ENCODE measurements at regions not wholly inside any gene's neighbourhood (a gene's known extent, or its start where the extent isn't known, plus 50 kb on each side); places are given as distances from the start of the nearest gene placed in this dataset.
"Not testable (repeated sequence)": the region's sequence is repeated elsewhere in the genome, so short reads cannot be mapped to it uniquely, and the experiment has no call there.

DNA sequence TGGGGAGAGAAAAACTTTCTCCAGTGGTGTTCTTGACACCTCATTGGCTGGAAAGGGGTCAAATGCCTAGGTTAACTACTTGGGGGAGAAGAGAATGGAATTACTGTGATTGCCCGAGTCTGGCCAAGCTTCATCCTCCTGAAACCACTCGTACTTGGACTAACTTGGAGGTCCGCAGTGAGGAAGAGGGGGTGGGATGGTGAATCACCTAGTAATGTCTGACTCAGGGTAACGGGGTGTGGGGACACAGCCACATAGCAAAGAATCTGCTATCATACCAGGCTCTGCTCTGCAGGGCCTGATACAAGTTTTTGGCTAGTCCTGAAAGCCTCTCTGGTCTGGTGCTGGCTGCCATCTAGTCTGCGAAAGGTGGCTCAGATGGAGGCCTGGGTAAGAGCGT lies 190.9 kb downstream of the RPS24 start:
- Histone ChIP-seq H3K27me3 (ENCODE audit: insufficient read depth, low read length) (no peaks in the 10 kb centered on the region), H3K4me1 (ENCODE audit: insufficient read depth, low read length) (no peaks in the 10 kb centered on the region), H3K9ac (ENCODE audit: low read depth, low read length) (no peak overlapping the region), H3K4me3 (ENCODE audit: low read length) (no peak overlapping the region), H3K27ac (ENCODE audit: low read depth, low read length) (no peak overlapping the region), H3K9me3 (ENCODE audit: insufficient read depth, low read depth, low read length) (0 out of 2 replicates have a peak, but pooled peaks cover 3% of the 10 kb centered on the region), H3K36me3 (ENCODE audit: insufficient read depth, low read length) (no peaks in the 10 kb centered on the region)
- WGBS: 95% methylated on average over 6 of the region's 6 CpGs

DNA sequence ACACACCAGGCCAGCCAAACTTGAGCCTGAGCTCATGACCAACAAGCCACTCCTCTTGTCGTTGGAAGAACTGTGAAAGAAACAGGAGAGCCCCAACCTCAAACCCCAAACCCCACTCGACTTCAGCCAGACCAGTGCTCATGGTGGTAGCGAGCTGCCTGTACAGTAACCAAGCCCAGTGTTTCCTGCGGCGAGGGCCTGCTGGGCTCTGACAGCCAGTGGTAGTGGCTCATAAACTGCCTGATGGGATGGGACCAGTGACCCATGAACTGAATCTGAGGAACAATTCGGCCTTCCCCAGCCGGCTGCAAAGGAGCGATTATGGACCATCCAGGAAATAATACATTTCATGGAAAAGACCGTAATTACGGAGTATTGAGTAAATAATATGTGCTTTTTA lies 191.9 kb downstream of the RPS24 start:
- Histone ChIP-seq H3K27ac (ENCODE audit: low read depth, low read length) (no peak overlapping the region), H3K27me3 (ENCODE audit: insufficient read depth, low read length) (no peaks in the 10 kb centered on the region), H3K36me3 (ENCODE audit: insufficient read depth, low read length) (no peaks in the 10 kb centered on the region), H3K4me3 (ENCODE audit: low read length) (no peak overlapping the region), H3K9me3 (ENCODE audit: insufficient read depth, low read depth, low read length) (no peaks in the 10 kb centered on the region), H3K4me1 (ENCODE audit: insufficient read depth, low read length) (no peaks in the 10 kb centered on the region), H3K9ac (ENCODE audit: low read depth, low read length) (no peak overlapping the region)
- WGBS: 95% methylated on average over 10 of the region's 10 CpGs

- Histone ChIP-seq H3K27me3 (ENCODE audit: insufficient read depth, low read length) (no peaks in the 10 kb centered on the region), H3K27ac (ENCODE audit: low read depth, low read length) (no peak overlapping the region), H3K9me3 (ENCODE audit: insufficient read depth, low read depth, low read length) (no peaks in the 10 kb centered on the region), H3K4me3 (ENCODE audit: low read length) (no peak overlapping the region), H3K4me1 (ENCODE audit: insufficient read depth, low read length) (no peaks in the 10 kb centered on the region), H3K36me3 (ENCODE audit: insufficient read depth, low read length) (no peaks in the 10 kb centered on the region), H3K9ac (ENCODE audit: low read depth, low read length) (no peak overlapping the region)
- 87% methylated on average over 9 of the region's 9 CpGs for WGBS
Measured at GRCh38 chr10:78229489-78229888, 195.8 kb downstream of the RPS24 start.

DNA sequence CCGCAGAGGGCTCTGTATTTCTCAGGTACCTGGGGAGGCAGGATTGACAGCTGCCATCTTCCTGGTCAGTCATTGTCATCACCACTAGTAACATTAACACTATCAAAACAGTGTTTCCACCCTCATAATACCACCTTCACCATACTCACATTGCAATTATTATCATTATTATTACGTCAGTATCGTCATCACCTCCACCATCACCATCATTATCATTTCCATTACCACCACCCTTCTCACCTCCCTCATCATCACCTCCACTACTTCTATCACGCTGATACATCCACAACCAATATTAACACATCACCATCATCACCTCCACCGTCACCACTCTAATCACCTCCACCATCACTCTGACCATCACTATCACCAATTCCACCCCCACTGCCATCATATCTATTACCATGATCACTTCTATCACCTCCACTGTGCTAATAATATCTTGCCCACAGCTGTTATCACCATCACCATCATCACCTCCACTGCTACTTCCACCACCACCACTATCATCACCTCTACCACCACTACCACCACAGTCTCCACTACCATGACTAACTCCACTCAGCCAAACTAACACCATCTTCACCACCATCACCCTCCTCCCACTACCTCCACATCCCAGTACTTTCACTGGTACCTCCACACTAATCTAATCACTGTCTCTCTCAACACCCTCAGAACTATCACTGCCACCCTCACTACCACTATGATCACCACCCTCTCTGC lies 196.4 kb downstream of the RPS24 start:
- Histone ChIP-seq H3K27ac (ENCODE audit: low read depth, low read length) (no peak overlapping the region), H3K4me3 (ENCODE audit: low read length) (no peak overlapping the region), H3K9ac (ENCODE audit: low read depth, low read length) (no peak overlapping the region), H3K9me3 (ENCODE audit: insufficient read depth, low read depth, low read length) (no peaks in the 10 kb centered on the region), H3K4me1 (ENCODE audit: insufficient read depth, low read length) (no peaks in the 10 kb centered on the region), H3K27me3 (ENCODE audit: insufficient read depth, low read length) (no peaks in the 10 kb centered on the region), H3K36me3 (ENCODE audit: insufficient read depth, low read length) (no peaks in the 10 kb centered on the region)
- 94% methylated on average over 5 of the region's 5 CpGs for WGBS

DNA sequence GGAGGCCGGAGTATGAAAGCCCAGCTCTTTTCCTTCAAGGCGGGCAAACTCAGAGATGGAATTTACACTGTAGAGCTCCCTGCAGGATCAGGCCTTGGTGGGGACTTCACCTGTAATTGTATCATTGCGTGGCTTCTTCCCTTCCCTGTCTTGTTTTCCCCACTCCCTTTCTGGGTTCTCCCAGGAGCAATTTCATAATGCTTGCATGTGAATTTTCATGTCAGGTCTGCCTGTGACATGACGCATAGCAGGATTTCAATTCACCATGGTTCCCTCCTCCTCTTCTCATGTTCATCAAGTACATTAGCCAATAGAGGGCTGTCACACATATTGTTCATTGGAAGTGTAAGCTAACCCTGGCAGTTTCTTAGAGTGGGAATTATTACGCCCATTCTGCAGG lies 197.7 kb downstream of the RPS24 start:
- no peaks in the 10 kb centered on the region for H3K4me1 ChIP-seq (ENCODE audit: insufficient read depth, low read length)
- H3K27ac ChIP-seq (ENCODE audit: low read depth, low read length): no peak overlapping the region
- WGBS: 88% methylated on average over 5 of the region's 5 CpGs
- H3K4me3 ChIP-seq (ENCODE audit: low read length): no peak overlapping the region
- no peaks in the 10 kb centered on the region for H3K27me3 ChIP-seq (ENCODE audit: insufficient read depth, low read length)
- no peaks in the 10 kb centered on the region for H3K9me3 ChIP-seq (ENCODE audit: insufficient read depth, low read depth, low read length)
- H3K9ac ChIP-seq (ENCODE audit: low read depth, low read length): no peak overlapping the region
- no peaks in the 10 kb centered on the region for H3K36me3 ChIP-seq (ENCODE audit: insufficient read depth, low read length)

GRCh38 chr10:78231939-78232338 lies 198.3 kb downstream of the RPS24 start:
- no peaks in the 10 kb centered on the region for H3K9me3 ChIP-seq (ENCODE audit: insufficient read depth, low read depth, low read length)
- H3K27me3 ChIP-seq (ENCODE audit: insufficient read depth, low read length): no peaks in the 10 kb centered on the region
- no peaks in the 10 kb centered on the region for H3K4me1 ChIP-seq (ENCODE audit: insufficient read depth, low read length)
- H3K4me3 ChIP-seq (ENCODE audit: low read length): no peak overlapping the region
- H3K27ac ChIP-seq (ENCODE audit: low read depth, low read length): no peak overlapping the region
- H3K36me3 ChIP-seq (ENCODE audit: insufficient read depth, low read length): no peaks in the 10 kb centered on the region
- 76% methylated on average over 4 of the region's 4 CpGs for WGBS
- H3K9ac ChIP-seq (ENCODE audit: low read depth, low read length): no peak overlapping the region

DNA sequence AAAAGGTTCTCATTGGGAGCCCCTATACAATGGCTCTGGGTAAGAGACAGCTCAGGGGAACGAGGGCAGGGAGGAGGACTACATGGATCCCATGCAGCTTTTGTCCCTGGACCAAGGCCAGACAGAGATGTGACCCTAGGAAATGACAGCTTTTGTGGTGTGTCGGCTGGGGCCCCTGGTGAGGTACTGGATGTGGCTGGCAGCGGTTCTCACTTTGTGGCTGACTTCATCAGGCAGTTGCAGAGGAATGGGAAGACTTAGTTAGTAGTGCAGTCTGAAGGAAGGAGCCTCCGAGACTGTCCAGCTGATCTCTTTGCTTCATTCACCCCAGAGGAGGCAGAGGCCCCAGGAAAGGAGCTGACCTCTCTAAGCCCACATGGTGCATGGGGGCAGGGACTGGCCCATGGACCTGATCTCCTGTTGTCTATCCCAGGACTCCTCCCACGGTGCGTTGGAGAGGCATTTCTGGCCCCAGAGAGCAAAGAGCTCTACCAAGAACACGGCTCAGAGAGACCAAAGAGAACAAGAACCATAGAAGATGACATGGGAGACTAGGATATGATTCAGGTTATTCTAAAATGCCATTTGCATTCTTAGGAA lies 202.9 kb downstream of the RPS24 start:
- H3K27me3 ChIP-seq (ENCODE audit: insufficient read depth, low read length): no peaks in the 10 kb centered on the region
- H3K9ac ChIP-seq (ENCODE audit: low read depth, low read length): no peak overlapping the region
- no peaks in the 10 kb centered on the region for H3K4me1 ChIP-seq (ENCODE audit: insufficient read depth, low read length)
- WGBS: 96% methylated on average over 7 of the region's 7 CpGs
- no peaks in the 10 kb centered on the region for H3K9me3 ChIP-seq (ENCODE audit: insufficient read depth, low read depth, low read length)
- no peak overlapping the region for H3K27ac ChIP-seq (ENCODE audit: low read depth, low read length)
- no peaks in the 10 kb centered on the region for H3K36me3 ChIP-seq (ENCODE audit: insufficient read depth, low read length)
- H3K4me3 ChIP-seq (ENCODE audit: low read length): no peak overlapping the region

- not testable (repeated sequence) for H3K4me3 ChIP-seq (ENCODE audit: low read length); H3K36me3 ChIP-seq (ENCODE audit: insufficient read depth, low read length); H3K4me1 ChIP-seq (ENCODE audit: insufficient read depth, low read length); H3K27me3 ChIP-seq (ENCODE audit: insufficient read depth, low read length); H3K27ac ChIP-seq (ENCODE audit: low read depth, low read length); H3K9me3 ChIP-seq (ENCODE audit: insufficient read depth, low read depth, low read length); H3K9ac ChIP-seq (ENCODE audit: low read depth, low read length)
- WGBS: 89% methylated on average over 5 of the region's 5 CpGs
Measured at GRCh38 chr10:78237951-78238350, 204.3 kb downstream of the RPS24 start.

DNA sequence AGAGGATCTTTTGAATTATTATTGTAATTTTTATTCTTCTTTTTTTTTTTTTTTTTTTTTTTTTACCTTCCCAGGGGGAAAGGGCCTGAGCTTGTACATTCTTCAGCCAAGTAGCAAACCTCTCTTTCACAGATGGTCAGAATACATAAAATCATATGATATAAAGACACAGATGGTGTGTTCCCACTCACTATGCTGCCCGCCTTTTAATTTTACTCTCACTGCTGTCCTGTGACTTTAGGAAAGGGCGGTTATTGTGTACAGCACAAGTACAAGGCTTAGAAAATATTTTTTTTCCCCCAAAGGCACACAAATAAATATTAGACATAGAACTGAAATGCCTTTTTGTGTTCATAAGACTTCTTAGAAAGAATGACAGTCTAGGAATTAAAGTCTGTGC lies 213.6 kb downstream of the RPS24 start:
- no peaks in the 10 kb centered on the region for H3K4me1 ChIP-seq (ENCODE audit: insufficient read depth, low read length)
- no peak overlapping the region for H3K9ac ChIP-seq (ENCODE audit: low read depth, low read length)
- H3K36me3 ChIP-seq (ENCODE audit: insufficient read depth, low read length): no peaks in the 10 kb centered on the region
- H3K9me3 ChIP-seq (ENCODE audit: insufficient read depth, low read depth, low read length): peaks cover 15% of the 10 kb centered on the region; the same call in 1 of the 2 replicates
- H3K27ac ChIP-seq (ENCODE audit: low read depth, low read length): no peak overlapping the region
- WGBS: 95% methylated on average over 2 of the region's 2 CpGs
- no peaks in the 10 kb centered on the region for H3K27me3 ChIP-seq (ENCODE audit: insufficient read depth, low read length)
- H3K4me3 ChIP-seq (ENCODE audit: low read length): no peak overlapping the region

DNA sequence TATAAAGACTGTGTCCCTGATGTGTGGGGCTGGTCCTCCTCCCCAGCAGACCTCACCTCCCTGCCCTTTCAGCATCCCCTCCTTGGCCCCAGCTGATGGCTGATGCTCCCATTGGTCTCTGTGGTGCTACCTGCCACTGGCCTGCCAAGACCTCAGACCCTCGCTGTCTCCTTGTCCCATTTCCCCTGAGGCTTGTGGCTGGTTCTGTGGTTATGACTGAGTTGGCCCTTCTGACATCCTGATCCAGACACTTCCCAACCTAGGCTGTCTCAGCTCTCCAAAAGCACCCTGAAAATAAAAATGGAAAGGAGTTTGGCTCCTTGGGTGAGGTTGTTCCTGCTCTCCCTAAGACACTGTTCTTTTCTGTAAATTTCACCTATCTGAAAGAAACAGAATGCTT lies 214.2 kb downstream of the RPS24 start:
- Histone ChIP-seq H3K9ac (ENCODE audit: low read depth, low read length) (no peak overlapping the region), H3K4me1 (ENCODE audit: insufficient read depth, low read length) (no peaks in the 10 kb centered on the region), H3K36me3 (ENCODE audit: insufficient read depth, low read length) (no peaks in the 10 kb centered on the region), H3K9me3 (ENCODE audit: insufficient read depth, low read depth, low read length) (peaks cover 13% of the 10 kb centered on the region; the same call in 1 of the 2 replicates), H3K27me3 (ENCODE audit: insufficient read depth, low read length) (no peaks in the 10 kb centered on the region), H3K4me3 (ENCODE audit: low read length) (no peak overlapping the region), H3K27ac (ENCODE audit: low read depth, low read length) (no peak overlapping the region)
- 100% methylated on average over 1 of the region's 1 CpG for WGBS

GRCh38 chr10:78248651-78249464 lies 215.2 kb downstream of the RPS24 start:
- Histone ChIP-seq H3K4me1 (ENCODE audit: insufficient read depth, low read length) (no peaks in the 10 kb centered on the region), H3K36me3 (ENCODE audit: insufficient read depth, low read length) (no peaks in the 10 kb centered on the region), H3K9ac (ENCODE audit: low read depth, low read length) (no peak overlapping the region), H3K9me3 (ENCODE audit: insufficient read depth, low read depth, low read length) (0 out of 2 replicates have a peak, but pooled peaks cover 4% of the 10 kb centered on the region), H3K27ac (ENCODE audit: low read depth, low read length) (no peak overlapping the region), H3K27me3 (ENCODE audit: insufficient read depth, low read length) (no peaks in the 10 kb centered on the region), H3K4me3 (ENCODE audit: low read length) (no peak overlapping the region)
- WGBS: 85% methylated on average over 22 of the region's 22 CpGs

All from HUES64 (cell line).